NOMO-1 treated with DMSO at 0.1 percent for 48 hours (cell line): ENCODE measurements at regions not wholly inside any gene's neighbourhood (a gene's known extent, or its start where the extent isn't known, plus 50 kb on each side); places are given as distances from the start of the nearest gene placed in this dataset.
"Not testable (repeated sequence)": the region's sequence is repeated elsewhere in the genome, so short reads cannot be mapped to it uniquely, and the experiment has no call there.

Experiments used
- DNase-seq: peaks from one replicate; lab custom pipeline; 2025; ENCODE audit not compliant: unreplicated experiment; lab: John Stamatoyannopoulos, UW

- no peak for DNase-seq
These were observed 110.6 kb upstream of the MEF2A start for GRCh38 chr15:99454941-99455788.

GRCh38 chr15:99455789-99456160 lies 110.0 kb upstream of the MEF2A start:
- DNase-seq: no peak

- no peak for DNase-seq
These were observed 101.6 kb upstream of the MEF2A start for GRCh38 chr15:99464137-99464536.

GRCh38 chr15:99466701-99467337 lies 99.0 kb upstream of the MEF2A start:
- peak; percentile 4 for DNase-seq

GRCh38 chr15:99467338-99467720 lies 98.5 kb upstream of the MEF2A start:
- DNase-seq: no peak

GRCh38 chr15:99467853-99468464 lies 97.8 kb upstream of the MEF2A start:
- no peak for DNase-seq

- not testable (repeated sequence) for DNase-seq
These were observed 95.6 kb upstream of the MEF2A start for GRCh38 chr15:99470204-99470603.

- no peak for DNase-seq
These were observed 93.2 kb upstream of the MEF2A start for GRCh38 chr15:99472416-99473145.

GRCh38 chr15:99473981-99474906 lies 91.5 kb upstream of the MEF2A start:
- peak; percentile 18 for DNase-seq

GRCh38 chr15:99474909-99475753 lies 90.7 kb upstream of the MEF2A start:
- no peak for DNase-seq

GRCh38 chr15:99475754-99476412 lies 89.9 kb upstream of the MEF2A start:
- DNase-seq: no peak

- peak; percentile 80 for DNase-seq
These were observed 89.2 kb upstream of the MEF2A start for GRCh38 chr15:99476413-99477222.

- peak; percentile 1 for DNase-seq
These were observed 87.9 kb upstream of the MEF2A start for GRCh38 chr15:99477791-99478471.

GRCh38 chr15:99478977-99479376 lies 86.8 kb upstream of the MEF2A start:
- no peak for DNase-seq

GRCh38 chr15:99480016-99480810 lies 85.6 kb upstream of the MEF2A start:
- DNase-seq: no peak

- DNase-seq: no peak
These were observed 84.5 kb upstream of the MEF2A start for GRCh38 chr15:99481113-99481950.
